HepG2 (cell line): ENCODE measurements at regions not wholly inside any gene's neighbourhood (a gene's known extent, or its start where the extent isn't known, plus 50 kb on each side); places are given as distances from the start of the nearest gene placed in this dataset.
A peak's percentile ranks its signal among the peaks of the same experiment; 100 is the strongest.

Experiments used
- ATAC-seq: fragments of 200-7000 bp; cut with Tn5 transposase; 3 replicates; pipeline ENCODE4 v1.9.1; 2020; ENCODE audit warnings: mild to moderate bottlenecking, moderate library complexity
- BruUV-seq: library from RNA; stranded (reverse); fragments of 400-500 nt; replicated peaks from 2 replicates; lab custom pipeline; 2021; lab: Mats Ljungman, UMichigan
- CTCF ChIA-PET: fragments of 300-600 bp; formaldehyde crosslinking; extraction: SDS; loops from one replicate; lab custom pipeline; 2021; ENCODE audit warnings: low total read pairs, inconsistent platforms, low intra/inter-chr PET ratio; lab: Yijun Ruan, JAX
- POLR2A ChIA-PET: fragments of 350-600 bp; sonication (Branson Sonifier 250); formaldehyde crosslinking; loops from one replicate; lab custom pipeline; 2020; ENCODE audit warnings: antibody characterized with exemption, inconsistent platforms; lab: Yijun Ruan, JAX
- DNase-seq: peaks from one replicate; pipeline ENCODE4 v3.0.0-alpha.2; 2015; ENCODE audit warnings: low spot score
- FAIRE-seq: peaks from 3 replicates; lab custom pipeline; 2011; peaks lifted over from hg19 to GRCh38; lab: Jason Lieb, UNC
- H2AFZ ChIP-seq: one replicate; pipeline ENCODE4 v1.6.1; 2011; ENCODE audit warnings: low read length, inconsistent platforms
- H3K27ac ChIP-seq: fragments of 300-600 bp; 3 replicates; pipeline ENCODE4 v1.8.0; 2011; ENCODE audit warnings: mixed run types, mild to moderate bottlenecking, mixed read lengths, low read length, inconsistent platforms; ENCODE audit not compliant: insufficient read depth; ENCODE audit errors: extremely low read length
- H3K27me3 ChIP-seq, 2 experiments: fragments of 200-600 bp in 1 of 2; 2 replicates in 1 of 2; 3 replicates in 1 of 2; pipeline versions ENCODE4 v1.6.0 to v1.8.0; 2011; ENCODE audit warnings: low read length in 2 of 2, mild to moderate bottlenecking in 2 of 2, moderate library complexity in 2 of 2, inconsistent platforms in 1 of 2; ENCODE audit not compliant: insufficient read depth in 2 of 2, control insufficient read depth in 1 of 2
- H3K36me3 ChIP-seq, 2 experiments: fragments of 200-600 bp in 1 of 2; replicated peaks in 1 of 2; 2 replicates in 1 of 2; 3 replicates in 1 of 2; pipeline versions ENCODE4 v1.5.1 to v1.8.0; 2011; ENCODE audit warnings: low read length in 2 of 2, inconsistent platforms in 1 of 2; ENCODE audit not compliant: insufficient read depth in 2 of 2, control insufficient read depth in 1 of 2
- H3K4me1 ChIP-seq: 2 replicates; pipeline ENCODE4 v1.5.1; 2012; ENCODE audit warnings: low read length, inconsistent platforms; ENCODE audit not compliant: insufficient read depth
- H3K4me2 ChIP-seq: 2 replicates; pipeline ENCODE4 v1.6.0; 2011; ENCODE audit warnings: low read depth, low read length, inconsistent platforms
- H3K4me3 ChIP-seq, 3 experiments: fragments of 200-600 bp in 1 of 3; sonication (generic), shearing (Covaris generic) in 1 of 3; replicated peaks in 1 of 3; 2 replicates each; pipeline ENCODE4 v1.5.1; 2011 to 2016; ENCODE audit warnings: low read length in 3 of 3, inconsistent platforms in 2 of 3, low read depth in 2 of 3, mild to moderate bottlenecking in 2 of 3, control low read depth in 1 of 3, mixed read lengths in 1 of 3; ENCODE audit not compliant: insufficient read depth in 1 of 3
- H3K79me2 ChIP-seq: one replicate; pipeline ENCODE4 v1.6.1; 2011; ENCODE audit warnings: low read length, inconsistent platforms; ENCODE audit not compliant: insufficient read depth
- H3K9ac ChIP-seq: 2 replicates; pipeline ENCODE4 v1.6.0; 2011; ENCODE audit warnings: mild to moderate bottlenecking, low read depth, low read length, inconsistent platforms; ENCODE audit not compliant: insufficient read depth
- H3K9me3 ChIP-seq: 2 replicates; pipeline ENCODE4 v1.5.1; 2012; ENCODE audit warnings: mild to moderate bottlenecking, low read length
- H4K20me1 ChIP-seq: 2 replicates; pipeline ENCODE4 v1.6.0; 2011; ENCODE audit warnings: inconsistent platforms, mild to moderate bottlenecking, low read length, moderate library complexity; ENCODE audit not compliant: insufficient read depth
- ASH2L ChIP-seq: fragments of 300-600, 200-600 bp; sonication (generic); IDR thresholded peaks from 2 replicates; pipeline ENCODE4 v1.7.0; 2017; ENCODE audit warnings: low read depth, mild to moderate bottlenecking, moderate library complexity, mixed read lengths, low read length; ENCODE audit not compliant: insufficient read length
- ERF ChIP-seq: IDR thresholded peaks from 2 replicates; pipeline ENCODE4 v1.6.1; 2018; ENCODE audit warnings: missing biosample characterization, missing genetic modification reagents
- HDAC2 ChIP-seq: sonication (generic); formaldehyde crosslinking; IDR thresholded peaks from 2 replicates; pipeline ENCODE4 v1.4.0; 2020; ENCODE audit warnings: missing genetic modification reagents
- HNF4G ChIP-seq, 2 experiments: sonication (generic) in 1 of 2; formaldehyde crosslinking in 1 of 2; IDR thresholded peaks; 2 replicates each; pipeline versions ENCODE4 v1.4.0 to v1.6.1; 2011 to 2020; ENCODE audit warnings: borderline replicate concordance in 2 of 2, low read depth in 2 of 2, mild to moderate bottlenecking in 2 of 2, low read length in 1 of 2, missing genetic modification reagents in 1 of 2, moderate library complexity in 1 of 2
- PITX1 ChIP-seq: sonication (generic); formaldehyde crosslinking; IDR thresholded peaks from 2 replicates; pipeline ENCODE4 v1.5.1; 2020; ENCODE audit warnings: mild to moderate bottlenecking, missing genetic modification reagents
- SKI ChIP-seq: fragments of 450-650 bp; IDR thresholded peaks from one replicate; pipeline ENCODE4 v1.6.1; 2018; ENCODE audit warnings: mild to moderate bottlenecking; ENCODE audit not compliant: partially characterized antibody
- TBX3 ChIP-seq: fragments of 450-650 bp; IDR thresholded peaks from 2 replicates; pipeline ENCODE4 v1.6.1; 2017; ENCODE audit warnings: antibody characterized with exemption, mild to moderate bottlenecking, inconsistent platforms, borderline replicate concordance
- in situ Hi-C: cut with HindIII; loops from 2 replicates; pipeline ENCODE4 v1.10.0; 2017; ENCODE audit warnings: low pct_unique_long_range_greater_than_20kb; ENCODE audit not compliant: extremely low pct_ligation_motif_present
- intact Hi-C: fragments of 100-400 bp; cut with micrococcal nuclease; formaldehyde crosslinking; loops from one replicate; pipeline ENCODE4 v1.10.0; 2022; ENCODE audit not compliant: unreplicated experiment
- TF ChIP-seq, protein P1 (sequence below), 2 experiments: IDR thresholded peaks; 2 replicates each; pipeline ENCODE4 v1.6.1; 2011 to 2012; ENCODE audit warnings: low read length in 2 of 2, borderline replicate concordance in 1 of 2, low read depth in 1 of 2, mild to moderate bottlenecking in 1 of 2, moderate library complexity in 1 of 2
- TF ChIP-seq, protein P2 (sequence below): IDR thresholded peaks from 2 replicates; pipeline ENCODE4 v1.6.1; 2012; ENCODE audit warnings: low read depth, low read length, improper control_type of control experiment
- TF ChIP-seq, protein P3 (sequence below): sonication (generic); formaldehyde crosslinking; conservative IDR thresholded peaks from 2 replicates; pipeline ENCODE4 v1.8.1; 2023; ENCODE audit warnings: missing genetic modification reagents
- TF ChIP-seq, protein P4 (sequence below): sonication (generic); formaldehyde crosslinking; IDR thresholded peaks from 2 replicates; pipeline ENCODE4 v1.4.0; 2020; ENCODE audit warnings: missing genetic modification reagents, low read depth, mild to moderate bottlenecking, borderline replicate concordance

DNA sequence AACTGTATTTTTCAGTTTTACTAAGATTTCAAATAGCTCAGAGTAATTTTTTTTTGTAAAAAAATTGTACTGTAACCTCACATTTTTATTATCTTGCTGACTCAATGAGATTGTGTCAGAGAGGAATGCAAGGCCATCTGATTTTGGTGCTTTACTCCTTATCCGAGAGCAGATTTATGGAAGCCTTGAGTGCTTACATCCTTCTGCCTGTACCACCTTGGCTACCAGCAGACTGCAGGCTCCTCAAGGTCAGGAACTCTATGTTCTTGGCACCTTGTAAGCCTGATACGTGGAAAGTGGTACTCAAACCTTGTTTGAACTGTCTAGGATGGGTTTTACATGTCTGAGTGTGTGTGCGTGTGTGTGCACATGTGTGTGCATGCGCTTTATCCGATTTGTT lies 80.1 kb upstream of the MLIP start (continued):
- TF ChIP-seq, protein P1, sequence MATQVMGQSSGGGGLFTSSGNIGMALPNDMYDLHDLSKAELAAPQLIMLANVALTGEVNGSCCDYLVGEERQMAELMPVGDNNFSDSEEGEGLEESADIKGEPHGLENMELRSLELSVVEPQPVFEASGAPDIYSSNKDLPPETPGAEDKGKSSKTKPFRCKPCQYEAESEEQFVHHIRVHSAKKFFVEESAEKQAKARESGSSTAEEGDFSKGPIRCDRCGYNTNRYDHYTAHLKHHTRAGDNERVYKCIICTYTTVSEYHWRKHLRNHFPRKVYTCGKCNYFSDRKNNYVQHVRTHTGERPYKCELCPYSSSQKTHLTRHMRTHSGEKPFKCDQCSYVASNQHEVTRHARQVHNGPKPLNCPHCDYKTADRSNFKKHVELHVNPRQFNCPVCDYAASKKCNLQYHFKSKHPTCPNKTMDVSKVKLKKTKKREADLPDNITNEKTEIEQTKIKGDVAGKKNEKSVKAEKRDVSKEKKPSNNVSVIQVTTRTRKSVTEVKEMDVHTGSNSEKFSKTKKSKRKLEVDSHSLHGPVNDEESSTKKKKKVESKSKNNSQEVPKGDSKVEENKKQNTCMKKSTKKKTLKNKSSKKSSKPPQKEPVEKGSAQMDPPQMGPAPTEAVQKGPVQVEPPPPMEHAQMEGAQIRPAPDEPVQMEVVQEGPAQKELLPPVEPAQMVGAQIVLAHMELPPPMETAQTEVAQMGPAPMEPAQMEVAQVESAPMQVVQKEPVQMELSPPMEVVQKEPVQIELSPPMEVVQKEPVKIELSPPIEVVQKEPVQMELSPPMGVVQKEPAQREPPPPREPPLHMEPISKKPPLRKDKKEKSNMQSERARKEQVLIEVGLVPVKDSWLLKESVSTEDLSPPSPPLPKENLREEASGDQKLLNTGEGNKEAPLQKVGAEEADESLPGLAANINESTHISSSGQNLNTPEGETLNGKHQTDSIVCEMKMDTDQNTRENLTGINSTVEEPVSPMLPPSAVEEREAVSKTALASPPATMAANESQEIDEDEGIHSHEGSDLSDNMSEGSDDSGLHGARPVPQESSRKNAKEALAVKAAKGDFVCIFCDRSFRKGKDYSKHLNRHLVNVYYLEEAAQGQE (IDR thresholded peaks at IDR 0.05; ENCODE audit: borderline replicate concordance in 1 of 2, low read depth in 1 of 2, low read length in 2 of 2): no peak
- no peak for TF ChIP-seq ERF (CRISPR knock-in tag)
- TF ChIP-seq, all 625 proteins: peak for 0

DNA sequence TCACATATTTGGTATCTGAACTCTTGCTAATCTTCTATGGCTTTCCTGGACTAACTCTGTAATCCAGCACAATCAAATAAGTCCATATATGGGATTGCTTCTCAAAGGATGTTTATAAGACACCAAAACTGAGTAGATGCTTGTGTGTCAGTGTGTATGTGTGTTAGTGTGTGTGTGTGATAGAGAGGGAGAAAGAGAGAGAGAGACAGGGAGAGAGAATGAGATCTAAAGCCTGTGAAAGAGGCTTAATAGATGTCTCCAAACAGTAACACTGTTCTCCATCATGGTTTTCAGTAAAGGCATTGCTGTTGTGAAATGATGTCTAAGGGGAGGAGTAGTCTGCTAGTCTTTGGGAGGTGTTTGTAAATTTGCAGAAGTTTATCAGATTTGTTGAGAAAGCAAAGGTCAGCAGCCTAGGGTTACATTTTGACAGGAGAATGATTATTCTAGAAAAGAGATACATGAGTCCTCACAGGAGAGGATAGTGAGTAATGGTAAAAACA lies 73.9 kb upstream of the MLIP start:
- Histone ChIP-seq H3K4me1 (peaks cover 19% of the 10 kb centered on the region), H4K20me1 (no peaks in the 10 kb centered on the region), H3K27me3 (no peaks in the 10 kb centered on the region), H3K4me2 (no peak overlapping the region), H3K79me2 (no peaks in the 10 kb centered on the region), H3K4me3 (no peak overlapping the region), H3K9me3 (no peaks in the 10 kb centered on the region), H3K9ac (no peak overlapping the region), H3K36me3 (no peaks in the 10 kb centered on the region), H3K27ac (no peak overlapping the region), H2AFZ (no peak overlapping the region)
- ATAC-seq (peak; percentile 99), FAIRE-seq (peak; percentile 60), DNase-seq (peak; percentile 70)
- no TSS peak for BruUV-seq
- ChIA-PET CTCF (no interaction called here), POLR2A (no interaction called here)
- in situ Hi-C loops: no loop called here
- intact Hi-C loops: no loop called here
- TF ChIP-seq ASH2L (no peak), SKI (peak; percentile 51), HNF4G (IDR thresholded peaks at IDR 0.05; ENCODE audit: borderline replicate concordance, low read depth, low read length) (peak; percentile 58; the same call in 1 of the 2 replicates), HNF4G (CRISPR knock-in tag; IDR thresholded peaks at IDR 0.05; ENCODE audit: borderline replicate concordance, low read depth) (no peak), HDAC2 (CRISPR knock-in tag) (peak; percentile 81), PITX1 (peak; percentile 73; the same call in 1 of the 2 replicates), TBX3 (peak; percentile 22; the same call in 1 of the 2 replicates)
- TF ChIP-seq, protein P2, sequence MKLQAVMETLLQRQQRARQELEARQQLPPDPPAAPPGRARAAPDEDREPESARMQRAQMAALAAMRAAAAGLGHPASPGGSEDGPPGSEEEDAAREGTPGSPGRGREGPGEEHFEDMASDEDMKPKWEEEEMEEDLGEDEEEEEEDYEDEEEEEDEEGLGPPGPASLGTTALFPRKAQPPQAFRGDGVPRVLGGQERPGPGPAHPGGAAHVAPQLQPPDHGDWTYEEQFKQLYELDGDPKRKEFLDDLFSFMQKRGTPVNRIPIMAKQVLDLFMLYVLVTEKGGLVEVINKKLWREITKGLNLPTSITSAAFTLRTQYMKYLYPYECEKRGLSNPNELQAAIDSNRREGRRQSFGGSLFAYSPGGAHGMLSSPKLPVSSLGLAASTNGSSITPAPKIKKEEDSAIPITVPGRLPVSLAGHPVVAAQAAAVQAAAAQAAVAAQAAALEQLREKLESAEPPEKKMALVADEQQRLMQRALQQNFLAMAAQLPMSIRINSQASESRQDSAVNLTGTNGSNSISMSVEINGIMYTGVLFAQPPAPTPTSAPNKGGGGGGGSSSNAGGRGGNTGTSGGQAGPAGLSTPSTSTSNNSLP: no peak
- TF ChIP-seq, protein P3, sequence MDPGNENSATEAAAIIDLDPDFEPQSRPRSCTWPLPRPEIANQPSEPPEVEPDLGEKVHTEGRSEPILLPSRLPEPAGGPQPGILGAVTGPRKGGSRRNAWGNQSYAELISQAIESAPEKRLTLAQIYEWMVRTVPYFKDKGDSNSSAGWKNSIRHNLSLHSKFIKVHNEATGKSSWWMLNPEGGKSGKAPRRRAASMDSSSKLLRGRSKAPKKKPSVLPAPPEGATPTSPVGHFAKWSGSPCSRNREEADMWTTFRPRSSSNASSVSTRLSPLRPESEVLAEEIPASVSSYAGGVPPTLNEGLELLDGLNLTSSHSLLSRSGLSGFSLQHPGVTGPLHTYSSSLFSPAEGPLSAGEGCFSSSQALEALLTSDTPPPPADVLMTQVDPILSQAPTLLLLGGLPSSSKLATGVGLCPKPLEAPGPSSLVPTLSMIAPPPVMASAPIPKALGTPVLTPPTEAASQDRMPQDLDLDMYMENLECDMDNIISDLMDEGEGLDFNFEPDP (CRISPR knock-in tag): 0 out of 2 replicates have a peak, but pooled peaks have one; percentile 52
- TF ChIP-seq, protein P4, sequence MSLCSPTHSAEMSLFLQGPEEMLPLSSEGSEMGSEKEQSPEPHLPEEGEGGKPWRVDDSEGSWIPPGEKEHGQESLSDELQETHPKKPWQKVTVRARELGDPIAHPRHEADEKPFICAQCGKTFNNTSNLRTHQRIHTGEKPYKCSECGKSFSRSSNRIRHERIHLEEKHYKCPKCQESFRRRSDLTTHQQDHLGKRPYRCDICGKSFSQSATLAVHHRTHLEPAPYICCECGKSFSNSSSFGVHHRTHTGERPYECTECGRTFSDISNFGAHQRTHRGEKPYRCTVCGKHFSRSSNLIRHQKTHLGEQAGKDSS (CRISPR knock-in tag): no peak
